GM23338 (cell line): ENCODE measurements at regions not wholly inside any gene's neighbourhood (a gene's known extent, or its start where the extent isn't known, plus 50 kb on each side); places are given as distances from the start of the nearest gene placed in this dataset.

ENCODE experiments used
- ATAC-seq: fragments of 200-7000 bp; cut with Tn5 transposase; 3 replicates; pipeline ENCODE4 v1.9.1; 2020
- DNase-seq: peaks from one replicate; pipeline ENCODE4 v3.0.0-alpha.2; 2015; ENCODE audit warnings: low spot score
- H2AFZ ChIP-seq: fragments of 200-600 bp; sonication (generic); 2 replicates; pipeline ENCODE4 v1.8.0; 2016; ENCODE audit warnings: antibody characterized with exemption, mild to moderate bottlenecking, moderate library complexity
- H3F3A ChIP-seq: fragments of 200-600 bp; sonication (generic); replicated peaks from 2 replicates; pipeline ENCODE4 v1.8.0; 2017; ENCODE audit warnings: antibody characterized with exemption, mixed run types, low read depth
- H3K27ac ChIP-seq: fragments of 200-600 bp; sonication (generic); 2 replicates; pipeline ENCODE4 v1.6.1; 2016; ENCODE audit warnings: low read depth
- H3K27me3 ChIP-seq: fragments of 200-600 bp; sonication (generic); 2 replicates; pipeline ENCODE4 v1.8.0; 2016; ENCODE audit warnings: mild to moderate bottlenecking, mixed run types, moderate library complexity; ENCODE audit not compliant: insufficient read depth
- H3K36me3 ChIP-seq: fragments of 200-600 bp; sonication (generic); 2 replicates; pipeline ENCODE4 v1.8.0; 2016; ENCODE audit warnings: mild to moderate bottlenecking; ENCODE audit not compliant: insufficient read depth
- H3K4me1 ChIP-seq: fragments of 200-600 bp; sonication (generic); 2 replicates; pipeline ENCODE4 v1.8.0; 2016; ENCODE audit warnings: mild to moderate bottlenecking, moderate library complexity; ENCODE audit not compliant: insufficient read depth
- H3K4me2 ChIP-seq: fragments of 200-600 bp; sonication (generic); 2 replicates; pipeline ENCODE4 v1.7.1; 2017; ENCODE audit warnings: mixed run types
- H3K4me3 ChIP-seq: fragments of 200-600 bp; sonication (generic); 2 replicates; pipeline ENCODE4 v1.6.1; 2016; ENCODE audit warnings: mixed run types
- H3K79me2 ChIP-seq: fragments of 200-600 bp; sonication (generic); replicated peaks from 2 replicates; pipeline ENCODE4 v1.8.0; 2017; ENCODE audit warnings: mild to moderate bottlenecking; ENCODE audit not compliant: insufficient read depth
- H3K9me2 ChIP-seq: fragments of 200-600 bp; sonication (generic); 2 replicates; pipeline ENCODE4 v1.8.0; 2017; ENCODE audit not compliant: insufficient read depth
- H4K20me1 ChIP-seq: fragments of 200-600 bp; sonication (generic); replicated peaks from 2 replicates; pipeline ENCODE4 v1.8.0; 2017; ENCODE audit warnings: mild to moderate bottlenecking; ENCODE audit not compliant: insufficient read depth
- H3K27ac Mint-ChIP-seq: 2 replicates; pipeline ENCODE4 v1.8.0; 2020; ENCODE audit warnings: inconsistent platforms, mild to moderate bottlenecking, moderate library complexity, mixed read lengths
- H3K27me3 Mint-ChIP-seq: 3 replicates; pipeline ENCODE4 v1.8.0; 2022; ENCODE audit warnings: low read depth, mild to moderate bottlenecking, moderate library complexity, mixed read lengths, inconsistent platforms; ENCODE audit not compliant: insufficient read depth, poor library complexity
- H3K36me3 Mint-ChIP-seq: 3 replicates; pipeline ENCODE4 v1.8.0; 2021; ENCODE audit warnings: low read depth, mild to moderate bottlenecking, inconsistent platforms, moderate library complexity, mixed read lengths
- H3K4me1 Mint-ChIP-seq: 3 replicates; pipeline ENCODE4 v1.8.0; 2020; ENCODE audit warnings: mild to moderate bottlenecking, inconsistent platforms, mixed read lengths
- H3K4me3 Mint-ChIP-seq: 3 replicates; pipeline ENCODE4 v1.8.0; 2021; ENCODE audit warnings: moderate library complexity, mild to moderate bottlenecking, inconsistent platforms, mixed read lengths
- H3K9me3 Mint-ChIP-seq: 3 replicates; pipeline ENCODE4 v1.8.0; 2020; ENCODE audit warnings: moderate library complexity, mild to moderate bottlenecking, inconsistent platforms, mixed read lengths
- TF ChIP-seq, protein P1 (sequence below): IDR thresholded peaks from one replicate; pipeline ENCODE4 v1.6.1; 2018; ENCODE audit warnings: antibody characterized with exemption; ENCODE audit not compliant: unreplicated experiment
- TF ChIP-seq, protein P2 (sequence below): fragments of 250-450 bp; sonication (Bioruptor Pico); IDR thresholded peaks from 2 replicates; pipeline ENCODE4 v1.5.0; 2020; ENCODE audit warnings: mild to moderate bottlenecking, moderate library complexity
- TF ChIP-seq, protein P3 (sequence below), 2 experiments: fragments of 200-600 bp in 1 of 2; sonication (generic) in 1 of 2; conservative IDR thresholded peaks; 2 replicates each; pipeline versions ENCODE4 v1.5.1 to v1.6.1; 2016 to 2017; ENCODE audit warnings: antibody characterized with exemption in 2 of 2, low read depth in 2 of 2, mild to moderate bottlenecking in 2 of 2, moderate library complexity in 1 of 2

DNA sequence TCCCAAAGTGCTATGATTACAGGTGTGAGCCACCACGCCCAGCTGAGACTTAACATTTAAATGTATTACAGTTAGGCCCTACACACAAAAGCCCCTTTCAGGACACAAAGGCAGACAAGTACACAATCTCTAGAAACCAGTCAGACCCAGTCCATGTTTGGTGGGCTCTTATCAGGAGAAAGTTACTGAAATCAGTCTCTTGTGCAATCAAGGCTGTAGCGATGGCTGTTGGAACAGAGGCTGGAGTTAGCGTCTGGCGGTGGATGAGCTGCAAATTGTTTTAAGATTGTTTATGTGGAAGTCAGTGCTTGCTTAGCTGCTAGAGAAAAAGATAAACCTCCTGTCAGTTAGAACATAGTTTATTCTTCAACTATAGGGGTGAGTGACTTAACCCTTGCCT is 89.5 kb upstream of the SNRPN start (continued):
- TF ChIP-seq, protein P1, sequence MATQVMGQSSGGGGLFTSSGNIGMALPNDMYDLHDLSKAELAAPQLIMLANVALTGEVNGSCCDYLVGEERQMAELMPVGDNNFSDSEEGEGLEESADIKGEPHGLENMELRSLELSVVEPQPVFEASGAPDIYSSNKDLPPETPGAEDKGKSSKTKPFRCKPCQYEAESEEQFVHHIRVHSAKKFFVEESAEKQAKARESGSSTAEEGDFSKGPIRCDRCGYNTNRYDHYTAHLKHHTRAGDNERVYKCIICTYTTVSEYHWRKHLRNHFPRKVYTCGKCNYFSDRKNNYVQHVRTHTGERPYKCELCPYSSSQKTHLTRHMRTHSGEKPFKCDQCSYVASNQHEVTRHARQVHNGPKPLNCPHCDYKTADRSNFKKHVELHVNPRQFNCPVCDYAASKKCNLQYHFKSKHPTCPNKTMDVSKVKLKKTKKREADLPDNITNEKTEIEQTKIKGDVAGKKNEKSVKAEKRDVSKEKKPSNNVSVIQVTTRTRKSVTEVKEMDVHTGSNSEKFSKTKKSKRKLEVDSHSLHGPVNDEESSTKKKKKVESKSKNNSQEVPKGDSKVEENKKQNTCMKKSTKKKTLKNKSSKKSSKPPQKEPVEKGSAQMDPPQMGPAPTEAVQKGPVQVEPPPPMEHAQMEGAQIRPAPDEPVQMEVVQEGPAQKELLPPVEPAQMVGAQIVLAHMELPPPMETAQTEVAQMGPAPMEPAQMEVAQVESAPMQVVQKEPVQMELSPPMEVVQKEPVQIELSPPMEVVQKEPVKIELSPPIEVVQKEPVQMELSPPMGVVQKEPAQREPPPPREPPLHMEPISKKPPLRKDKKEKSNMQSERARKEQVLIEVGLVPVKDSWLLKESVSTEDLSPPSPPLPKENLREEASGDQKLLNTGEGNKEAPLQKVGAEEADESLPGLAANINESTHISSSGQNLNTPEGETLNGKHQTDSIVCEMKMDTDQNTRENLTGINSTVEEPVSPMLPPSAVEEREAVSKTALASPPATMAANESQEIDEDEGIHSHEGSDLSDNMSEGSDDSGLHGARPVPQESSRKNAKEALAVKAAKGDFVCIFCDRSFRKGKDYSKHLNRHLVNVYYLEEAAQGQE = no peak

DNA sequence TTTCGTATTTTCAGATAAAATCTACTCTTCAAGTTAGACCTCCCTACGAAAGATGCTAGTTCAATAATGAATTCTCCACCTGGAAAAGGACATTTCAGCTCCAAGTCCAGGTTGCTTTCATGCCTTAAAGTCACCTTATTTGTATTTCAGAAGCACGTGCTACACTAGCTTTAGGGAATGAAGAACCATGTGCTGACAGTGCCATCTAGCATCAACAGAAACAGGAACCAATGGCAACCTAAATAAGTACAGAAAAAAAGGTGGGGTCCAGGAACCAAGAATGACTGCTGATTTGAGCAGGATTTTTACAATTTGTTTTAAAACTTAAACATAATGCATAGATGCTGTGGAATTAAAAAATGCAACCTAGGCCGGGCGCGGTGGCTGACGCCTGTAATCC is 77.6 kb upstream of the SNRPN start:
- Mint-ChIP-seq H3K4me3 (no peak overlapping the region), H3K36me3 (peaks cover 25% of the 10 kb centered on the region; the same call in 2 of the 3 replicates), H3K27ac (no peak overlapping the region), H3K9me3 (peaks cover 62% of the 10 kb centered on the region), H3K4me1 (peaks cover 13% of the 10 kb centered on the region), H3K27me3 (peaks cover 3% of the 10 kb centered on the region)
- no peak overlapping the region for H3K27ac ChIP-seq
- no peaks in the 10 kb centered on the region for H3K9me2 ChIP-seq
- TF ChIP-seq, protein P2, sequence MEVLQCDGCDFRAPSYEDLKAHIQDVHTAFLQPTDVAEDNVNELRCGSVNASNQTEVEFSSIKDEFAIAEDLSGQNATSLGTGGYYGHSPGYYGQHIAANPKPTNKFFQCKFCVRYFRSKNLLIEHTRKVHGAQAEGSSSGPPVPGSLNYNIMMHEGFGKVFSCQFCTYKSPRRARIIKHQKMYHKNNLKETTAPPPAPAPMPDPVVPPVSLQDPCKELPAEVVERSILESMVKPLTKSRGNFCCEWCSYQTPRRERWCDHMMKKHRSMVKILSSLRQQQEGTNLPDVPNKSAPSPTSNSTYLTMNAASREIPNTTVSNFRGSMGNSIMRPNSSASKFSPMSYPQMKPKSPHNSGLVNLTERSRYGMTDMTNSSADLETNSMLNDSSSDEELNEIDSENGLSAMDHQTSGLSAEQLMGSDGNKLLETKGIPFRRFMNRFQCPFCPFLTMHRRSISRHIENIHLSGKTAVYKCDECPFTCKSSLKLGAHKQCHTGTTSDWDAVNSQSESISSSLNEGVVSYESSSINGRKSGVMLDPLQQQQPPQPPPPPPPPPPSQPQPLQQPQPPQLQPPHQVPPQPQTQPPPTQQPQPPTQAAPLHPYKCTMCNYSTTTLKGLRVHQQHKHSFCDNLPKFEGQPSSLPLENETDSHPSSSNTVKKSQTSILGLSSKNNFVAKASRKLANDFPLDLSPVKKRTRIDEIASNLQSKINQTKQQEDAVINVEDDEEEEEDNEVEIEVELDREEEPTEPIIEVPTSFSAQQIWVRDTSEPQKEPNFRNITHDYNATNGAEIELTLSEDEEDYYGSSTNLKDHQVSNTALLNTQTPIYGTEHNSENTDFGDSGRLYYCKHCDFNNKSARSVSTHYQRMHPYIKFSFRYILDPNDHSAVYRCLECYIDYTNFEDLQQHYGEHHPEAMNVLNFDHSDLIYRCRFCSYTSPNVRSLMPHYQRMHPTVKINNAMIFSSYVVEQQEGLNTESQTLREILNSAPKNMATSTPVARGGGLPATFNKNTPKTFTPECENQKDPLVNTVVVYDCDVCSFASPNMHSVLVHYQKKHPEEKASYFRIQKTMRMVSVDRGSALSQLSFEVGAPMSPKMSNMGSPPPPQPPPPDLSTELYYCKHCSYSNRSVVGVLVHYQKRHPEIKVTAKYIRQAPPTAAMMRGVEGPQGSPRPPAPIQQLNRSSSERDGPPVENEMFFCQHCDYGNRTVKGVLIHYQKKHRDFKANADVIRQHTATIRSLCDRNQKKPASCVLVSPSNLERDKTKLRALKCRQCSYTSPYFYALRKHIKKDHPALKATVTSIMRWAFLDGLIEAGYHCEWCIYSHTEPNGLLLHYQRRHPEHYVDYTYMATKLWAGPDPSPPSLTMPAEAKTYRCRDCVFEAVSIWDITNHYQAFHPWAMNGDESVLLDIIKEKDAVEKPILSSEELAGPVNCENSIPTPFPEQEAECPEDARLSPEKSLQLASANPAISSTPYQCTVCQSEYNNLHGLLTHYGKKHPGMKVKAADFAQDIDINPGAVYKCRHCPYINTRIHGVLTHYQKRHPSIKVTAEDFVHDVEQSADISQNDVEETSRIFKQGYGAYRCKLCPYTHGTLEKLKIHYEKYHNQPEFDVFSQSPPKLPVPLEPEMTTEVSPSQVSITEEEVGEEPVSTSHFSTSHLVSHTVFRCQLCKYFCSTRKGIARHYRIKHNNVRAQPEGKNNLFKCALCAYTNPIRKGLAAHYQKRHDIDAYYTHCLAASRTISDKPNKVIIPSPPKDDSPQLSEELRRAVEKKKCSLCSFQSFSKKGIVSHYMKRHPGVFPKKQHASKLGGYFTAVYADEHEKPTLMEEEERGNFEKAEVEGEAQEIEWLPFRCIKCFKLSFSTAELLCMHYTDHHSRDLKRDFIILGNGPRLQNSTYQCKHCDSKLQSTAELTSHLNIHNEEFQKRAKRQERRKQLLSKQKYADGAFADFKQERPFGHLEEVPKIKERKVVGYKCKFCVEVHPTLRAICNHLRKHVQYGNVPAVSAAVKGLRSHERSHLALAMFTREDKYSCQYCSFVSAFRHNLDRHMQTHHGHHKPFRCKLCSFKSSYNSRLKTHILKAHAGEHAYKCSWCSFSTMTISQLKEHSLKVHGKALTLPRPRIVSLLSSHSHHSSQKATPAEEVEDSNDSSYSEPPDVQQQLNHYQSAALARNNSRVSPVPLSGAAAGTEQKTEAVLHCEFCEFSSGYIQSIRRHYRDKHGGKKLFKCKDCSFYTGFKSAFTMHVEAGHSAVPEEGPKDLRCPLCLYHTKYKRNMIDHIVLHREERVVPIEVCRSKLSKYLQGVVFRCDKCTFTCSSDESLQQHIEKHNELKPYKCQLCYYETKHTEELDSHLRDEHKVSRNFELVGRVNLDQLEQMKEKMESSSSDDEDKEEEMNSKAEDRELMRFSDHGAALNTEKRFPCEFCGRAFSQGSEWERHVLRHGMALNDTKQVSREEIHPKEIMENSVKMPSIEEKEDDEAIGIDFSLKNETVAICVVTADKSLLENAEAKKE (CRISPR knock-in tag) = no peak
- TF ChIP-seq, protein P3, sequence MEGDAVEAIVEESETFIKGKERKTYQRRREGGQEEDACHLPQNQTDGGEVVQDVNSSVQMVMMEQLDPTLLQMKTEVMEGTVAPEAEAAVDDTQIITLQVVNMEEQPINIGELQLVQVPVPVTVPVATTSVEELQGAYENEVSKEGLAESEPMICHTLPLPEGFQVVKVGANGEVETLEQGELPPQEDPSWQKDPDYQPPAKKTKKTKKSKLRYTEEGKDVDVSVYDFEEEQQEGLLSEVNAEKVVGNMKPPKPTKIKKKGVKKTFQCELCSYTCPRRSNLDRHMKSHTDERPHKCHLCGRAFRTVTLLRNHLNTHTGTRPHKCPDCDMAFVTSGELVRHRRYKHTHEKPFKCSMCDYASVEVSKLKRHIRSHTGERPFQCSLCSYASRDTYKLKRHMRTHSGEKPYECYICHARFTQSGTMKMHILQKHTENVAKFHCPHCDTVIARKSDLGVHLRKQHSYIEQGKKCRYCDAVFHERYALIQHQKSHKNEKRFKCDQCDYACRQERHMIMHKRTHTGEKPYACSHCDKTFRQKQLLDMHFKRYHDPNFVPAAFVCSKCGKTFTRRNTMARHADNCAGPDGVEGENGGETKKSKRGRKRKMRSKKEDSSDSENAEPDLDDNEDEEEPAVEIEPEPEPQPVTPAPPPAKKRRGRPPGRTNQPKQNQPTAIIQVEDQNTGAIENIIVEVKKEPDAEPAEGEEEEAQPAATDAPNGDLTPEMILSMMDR (conservative IDR thresholded peaks at IDR 0.05; ENCODE audit: low read depth in 2 of 2) = peak; percentile 44 to 65
- no peak overlapping the region for H2AFZ ChIP-seq
- H3K4me3 ChIP-seq = no peak overlapping the region
- peak; percentile 64 for DNase-seq
- peak; percentile 73 for ATAC-seq
- no peaks in the 10 kb centered on the region for H3F3A ChIP-seq
- no peaks in the 10 kb centered on the region for H3K36me3 ChIP-seq
- H3K4me1 ChIP-seq = peaks cover 11% of the 10 kb centered on the region
- no peak overlapping the region for H3K4me2 ChIP-seq
- H3K79me2 ChIP-seq = peaks cover 6% of the 10 kb centered on the region; the same call in 1 of the 2 replicates
- H3K27me3 ChIP-seq = no peaks in the 10 kb centered on the region
- no peaks in the 10 kb centered on the region for H4K20me1 ChIP-seq
